NT2/D1 (cell line): ENCODE measurements at regions not wholly inside any gene's neighbourhood (a gene's known extent, or its start where the extent isn't known, plus 50 kb on each side); places are given as distances from the start of the nearest gene placed in this dataset.

ENCODE experiments used
- DNase-seq: peaks from one replicate; pipeline ENCODE4 v3.0.0-alpha.2; 2011; ENCODE audit warnings: low read depth, low spot score
- H3K27me3 ChIP-seq: 2 replicates; pipeline ENCODE4 v1.6.0; 2011; ENCODE audit warnings: mild to moderate bottlenecking; ENCODE audit not compliant: insufficient read length, insufficient read depth
- H3K36me3 ChIP-seq: 2 replicates; pipeline ENCODE4 v1.6.1; 2011; ENCODE audit warnings: mild to moderate bottlenecking, low read length, mixed read lengths; ENCODE audit not compliant: insufficient read depth, insufficient read length
- H3K4me1 ChIP-seq: 2 replicates; pipeline ENCODE4 v1.5.1; 2011; ENCODE audit not compliant: insufficient read depth, insufficient read length
- H3K4me3 ChIP-seq: 2 replicates; pipeline ENCODE4 v1.5.1; 2011; ENCODE audit warnings: low read depth; ENCODE audit not compliant: insufficient read length
- H3K9ac ChIP-seq: 2 replicates; pipeline ENCODE4 v1.6.0; 2011; ENCODE audit warnings: low read depth; ENCODE audit not compliant: insufficient read length
- H3K9me3 ChIP-seq: 2 replicates; pipeline ENCODE4 v1.5.1; 2011; ENCODE audit warnings: mild to moderate bottlenecking, low read length; ENCODE audit not compliant: insufficient read depth
- SUZ12 ChIP-seq: IDR thresholded peaks from 2 replicates; pipeline ENCODE4 v1.6.1; 2011; ENCODE audit not compliant: insufficient read length, insufficient read depth; ENCODE audit errors: extremely low read depth
- YY1 ChIP-seq: IDR thresholded peaks from 2 replicates; pipeline ENCODE4 v1.6.1; 2011; ENCODE audit not compliant: insufficient read length, insufficient read depth
- ZNF274 ChIP-seq: IDR thresholded peaks from 2 replicates; pipeline ENCODE4 v1.6.1; 2011; ENCODE audit warnings: mild to moderate bottlenecking, low read depth, low read length

DNA sequence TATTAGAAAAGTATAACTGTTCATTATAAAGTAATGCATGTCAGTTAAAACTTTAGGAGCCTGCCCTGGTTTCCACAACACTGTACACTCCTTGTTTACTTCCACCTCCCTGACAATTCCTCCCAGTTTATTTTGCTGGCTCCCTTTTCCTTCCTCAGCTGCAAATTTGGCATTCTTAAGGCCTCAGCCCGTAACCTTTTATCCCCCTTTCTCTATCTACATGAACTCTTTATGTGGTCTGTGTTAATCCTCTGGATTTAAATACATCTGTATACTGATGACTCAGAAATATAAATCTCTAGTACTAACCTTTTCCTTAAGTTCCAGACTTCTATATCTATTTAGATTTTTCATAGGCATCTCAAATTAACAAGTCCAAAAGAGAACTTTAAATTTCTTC is 143.6 kb downstream of the OTOL1 start:
- TF ChIP-seq ZNF274 (no peak), SUZ12 (no peak), YY1 (no peak)
- no peak overlapping the region for H3K9ac ChIP-seq
- no peaks in the 10 kb centered on the region for H3K36me3 ChIP-seq
- no peaks in the 10 kb centered on the region for H3K9me3 ChIP-seq
- no peak overlapping the region for H3K4me3 ChIP-seq
- H3K27me3 ChIP-seq: no peaks in the 10 kb centered on the region
- no peaks in the 10 kb centered on the region for H3K4me1 ChIP-seq
- DNase-seq: no peak

DNA sequence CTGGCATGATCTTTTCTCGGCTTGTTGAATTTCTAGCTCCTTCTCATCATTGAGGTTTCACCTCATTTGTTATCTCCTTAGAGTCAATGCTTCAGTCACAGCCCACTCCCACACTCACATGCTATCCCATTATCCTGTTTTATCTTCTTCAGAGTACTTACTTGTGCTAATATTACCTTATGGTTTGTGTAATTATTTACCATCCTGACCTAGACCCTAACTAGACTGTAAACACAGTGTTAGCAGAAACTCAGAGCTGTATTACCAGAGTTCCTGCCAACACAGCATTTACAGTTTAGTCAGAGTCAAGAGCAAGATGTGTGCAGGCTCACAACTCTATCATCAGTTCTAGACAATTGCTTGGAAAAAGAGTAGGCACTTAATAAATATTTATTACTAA is 144.7 kb downstream of the OTOL1 start:
- Histone ChIP-seq H3K36me3 (no peaks in the 10 kb centered on the region), H3K27me3 (no peaks in the 10 kb centered on the region), H3K9ac (no peak overlapping the region), H3K4me1 (no peaks in the 10 kb centered on the region), H3K4me3 (no peak overlapping the region), H3K9me3 (no peaks in the 10 kb centered on the region)
- TF ChIP-seq YY1 (no peak), SUZ12 (no peak), ZNF274 (no peak)
- no peak for DNase-seq

DNA sequence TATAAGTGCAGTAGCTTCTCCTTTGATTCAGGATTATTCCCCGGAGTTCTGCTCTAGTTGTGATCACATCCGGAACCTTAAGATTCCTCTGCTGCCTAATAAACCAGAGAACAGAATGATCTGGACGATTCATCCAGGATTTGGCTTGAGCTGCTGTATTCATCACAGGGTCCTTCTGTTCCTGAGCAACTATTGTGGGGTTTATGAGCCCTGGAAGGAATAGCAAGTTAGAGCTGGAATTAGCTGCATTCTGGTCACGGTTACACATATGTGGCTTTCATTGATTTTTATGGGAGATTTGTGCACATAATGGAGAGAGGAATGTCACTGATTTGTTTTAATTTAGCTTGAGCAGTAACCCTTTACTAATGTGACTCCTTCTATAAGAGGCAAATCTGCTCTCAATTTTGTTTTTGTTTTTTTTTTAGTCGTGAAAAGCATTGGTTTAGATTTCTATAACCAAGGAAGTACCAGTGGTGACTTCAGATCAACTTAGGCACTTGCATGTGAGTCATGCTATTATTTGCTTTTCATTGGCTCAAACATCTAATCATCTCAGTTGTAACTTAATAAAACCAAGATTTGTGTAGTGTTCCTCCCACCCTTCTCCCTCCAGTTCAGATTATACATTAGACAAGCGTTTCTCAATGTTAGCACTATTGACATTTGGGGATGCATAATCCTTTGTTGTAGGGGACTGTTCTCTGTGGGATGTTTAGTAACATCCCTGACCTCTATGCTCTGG is 148.5 kb downstream of the OTOL1 start:
- no peak overlapping the region for H3K9ac ChIP-seq
- no peaks in the 10 kb centered on the region for H3K9me3 ChIP-seq
- no peaks in the 10 kb centered on the region for H3K36me3 ChIP-seq
- no peak overlapping the region for H3K4me3 ChIP-seq
- H3K4me1 ChIP-seq: no peaks in the 10 kb centered on the region
- TF ChIP-seq YY1 (no peak), ZNF274 (no peak), SUZ12 (no peak)
- no peaks in the 10 kb centered on the region for H3K27me3 ChIP-seq
- no peak for DNase-seq

DNA sequence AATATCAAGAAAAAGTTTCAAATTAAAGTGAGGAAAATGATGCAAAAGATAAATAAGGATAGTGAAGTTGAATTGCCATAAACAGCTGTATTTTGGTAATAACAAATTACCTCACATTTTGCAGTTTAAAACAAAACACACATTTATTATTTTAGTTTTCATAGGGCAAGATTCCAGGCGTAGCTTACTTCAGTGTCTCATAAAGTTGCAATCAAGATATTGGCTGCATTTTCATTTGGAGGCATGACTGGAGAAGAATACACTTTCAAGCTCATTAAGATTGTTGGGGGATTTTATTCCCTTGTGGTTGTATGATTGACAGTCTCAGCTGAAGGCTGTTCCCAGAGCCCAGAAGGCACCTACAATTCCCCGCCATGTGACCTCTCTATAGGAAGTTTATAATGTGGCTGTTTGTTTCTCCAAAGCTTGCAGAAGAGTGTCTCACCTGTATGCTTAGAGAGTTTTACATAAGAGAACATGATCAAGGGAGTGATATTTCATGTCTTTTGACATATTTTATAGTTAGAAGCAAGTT is 151.4 kb downstream of the OTOL1 start:
- DNase-seq: no peak
- no peaks in the 10 kb centered on the region for H3K36me3 ChIP-seq
- no peaks in the 10 kb centered on the region for H3K9me3 ChIP-seq

DNA sequence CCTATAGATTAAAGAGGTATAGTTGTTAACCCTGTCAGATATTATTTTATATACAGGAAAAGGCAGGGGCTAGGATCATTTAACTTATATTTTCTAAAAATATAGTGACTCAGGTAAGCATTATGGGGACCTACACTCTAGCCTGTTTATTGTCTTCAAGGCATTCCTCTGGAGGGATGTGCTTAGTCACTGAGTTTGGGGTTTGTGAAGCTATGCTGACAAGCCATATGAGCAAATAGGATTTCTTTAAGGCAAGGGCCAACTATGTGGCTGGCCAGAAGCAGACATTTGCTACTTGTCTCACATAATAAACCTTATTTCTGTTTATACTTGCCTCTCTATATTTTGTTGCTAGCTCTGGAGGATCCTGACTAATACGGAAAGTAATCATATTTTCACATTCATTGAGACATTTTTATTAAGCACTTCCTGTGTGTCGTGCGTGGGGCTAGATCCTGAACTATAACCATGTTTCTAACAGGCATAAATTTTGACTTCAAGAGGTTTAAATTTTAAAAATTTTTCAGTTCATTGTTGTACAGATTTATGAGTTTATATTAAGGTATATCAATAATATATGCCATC is 153.4 kb downstream of the OTOL1 start:
- TF ChIP-seq SUZ12: no peak

More for the DNA sequence above, 151.4 kb downstream of the OTOL1 start:
- Histone ChIP-seq H3K9ac (no peak overlapping the region), H3K27me3 (no peaks in the 10 kb centered on the region), H3K4me1 (no peaks in the 10 kb centered on the region), H3K4me3 (no peak overlapping the region)
- TF ChIP-seq SUZ12 (no peak), YY1 (no peak), ZNF274 (no peak)

DNA sequence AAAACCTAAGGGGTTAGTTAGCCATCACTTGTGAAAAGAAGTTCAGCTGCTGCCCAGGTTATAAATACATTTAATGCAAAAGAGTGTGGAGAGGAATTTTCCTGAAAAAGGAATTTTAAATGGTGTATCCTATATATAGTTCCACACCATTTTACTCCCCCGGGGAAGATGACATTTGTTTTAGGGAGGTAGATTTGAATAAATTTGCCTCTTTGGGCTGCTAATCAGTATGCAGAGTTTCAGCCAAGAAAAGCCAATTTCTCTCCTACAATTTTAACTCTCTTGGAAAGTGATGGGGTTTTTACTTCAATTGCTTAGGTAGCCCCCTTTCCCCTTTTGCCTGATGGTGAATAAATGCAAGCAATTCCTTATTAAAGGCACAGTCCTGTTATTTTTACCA is 161.2 kb downstream of the OTOL1 start:
- no peak for DNase-seq
- no peaks in the 10 kb centered on the region for H3K4me1 ChIP-seq
- no peak overlapping the region for H3K4me3 ChIP-seq
- no peaks in the 10 kb centered on the region for H3K36me3 ChIP-seq
- no peak for TF ChIP-seq ZNF274
- no peak for TF ChIP-seq SUZ12
- no peak for TF ChIP-seq YY1
- no peak overlapping the region for H3K9ac ChIP-seq
- H3K27me3 ChIP-seq: no peaks in the 10 kb centered on the region
- H3K9me3 ChIP-seq: no peaks in the 10 kb centered on the region

More for the DNA sequence above, 153.4 kb downstream of the OTOL1 start:
- Histone ChIP-seq H3K36me3 (no peaks in the 10 kb centered on the region), H3K4me3 (no peak overlapping the region), H3K9ac (no peak overlapping the region), H3K4me1 (no peaks in the 10 kb centered on the region), H3K27me3 (no peaks in the 10 kb centered on the region), H3K9me3 (no peaks in the 10 kb centered on the region)
- no peak for DNase-seq

DNA sequence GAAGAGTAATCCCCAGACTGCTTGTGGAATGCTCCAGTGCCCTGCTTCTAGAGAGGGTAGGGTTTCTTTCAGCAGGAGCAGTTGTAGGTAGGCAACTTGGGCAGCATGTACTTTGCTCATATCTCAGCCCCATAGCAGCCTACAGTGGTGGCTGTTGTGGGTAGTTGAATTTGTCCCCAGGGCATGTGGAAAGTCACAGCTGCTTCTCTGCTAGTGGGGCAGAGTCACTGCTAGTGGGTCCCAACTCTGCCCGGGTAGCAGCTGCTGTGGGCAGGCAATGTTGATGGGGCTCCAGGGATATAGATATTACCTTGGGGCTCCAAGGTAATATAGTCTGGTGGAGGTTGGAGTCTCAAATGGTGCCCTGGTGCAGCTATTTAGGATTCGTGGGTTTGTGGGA is 174.5 kb downstream of the OTOL1 start:
- no peaks in the 10 kb centered on the region; the same call in 1 of the 2 replicates for H3K9me3 ChIP-seq
- no peak for DNase-seq
- TF ChIP-seq YY1: no peak
- no peak for TF ChIP-seq SUZ12
- no peak for TF ChIP-seq ZNF274
- no peaks in the 10 kb centered on the region for H3K36me3 ChIP-seq
- no peak overlapping the region for H3K9ac ChIP-seq
- H3K4me1 ChIP-seq: peaks cover 3% of the 10 kb centered on the region
- H3K4me3 ChIP-seq: no peak overlapping the region
- H3K27me3 ChIP-seq: no peaks in the 10 kb centered on the region
